B cell (primary cell): ENCODE measurements at regions not wholly inside any gene's neighbourhood (a gene's known extent, or its start where the extent isn't known, plus 50 kb on each side); places are given as distances from the start of the nearest gene placed in this dataset.
A peak's percentile ranks its signal among the peaks of the same experiment; 100 is the strongest.

ENCODE experiments used
- ATAC-seq: fragments of 200-7000 bp; cut with Tn5 transposase; one replicate; pipeline ENCODE4 v1.10.0; 2021; ENCODE audit warnings: low read depth, mild to moderate bottlenecking, moderate number of reproducible peaks, moderate library complexity
- CTCF ChIA-PET: fragments of 350-600 bp; sonication (Branson Sonifier 250); formaldehyde crosslinking; loops from one replicate; lab custom pipeline; 2021; ENCODE audit warnings: antibody characterized with exemption, inconsistent platforms; lab: Charles Lee
- POLR2A ChIA-PET: fragments of 350-600 bp; sonication (Branson Sonifier 250); formaldehyde crosslinking; loops from one replicate; lab custom pipeline; 2021; ENCODE audit warnings: antibody characterized with exemption; lab: Charles Lee
- DNase-seq: peaks from one replicate; pipeline ENCODE4 v3.0.0; 2013
- H2AFZ ChIP-seq: 2 replicates; pipeline ENCODE4 v1.6.1; 2012; ENCODE audit warnings: mild to moderate bottlenecking, low read depth, low read length; ENCODE audit not compliant: insufficient read depth, poor library complexity, severe bottlenecking
- H3K27ac ChIP-seq, 2 donors: 1 replicate in 1 of 2; 2 replicates in 1 of 2; pipeline ENCODE4 v1.5.1; 2012 to 2013; ENCODE audit warnings: low read length in 2 of 2, mild to moderate bottlenecking in 2 of 2, moderate library complexity in 1 of 2
- H3K27me3 ChIP-seq, 4 experiments: fragments of 200-600 bp in 1 of 4; sonication (generic) in 1 of 4; replicated peaks in 1 of 4; 1 replicate in 2 of 4; 2 replicates in 2 of 4; pipeline versions ENCODE4 v1.6.1 to v1.7.0; 2013 to 2016; ENCODE audit warnings: low read length in 3 of 4, mild to moderate bottlenecking in 2 of 4, mixed read lengths in 1 of 4, moderate library complexity in 1 of 4; ENCODE audit not compliant: insufficient read depth in 4 of 4, control insufficient read depth in 3 of 4; ENCODE audit errors: control extremely low read depth in 1 of 4
- H3K36me3 ChIP-seq, 2 experiments: replicated peaks in 1 of 2; 1 replicate in 1 of 2; 2 replicates in 1 of 2; pipeline versions ENCODE4 v1.6.1 to v1.7.1; 2013; ENCODE audit warnings: low read length in 1 of 2; ENCODE audit not compliant: insufficient read depth in 2 of 2, control insufficient read depth in 1 of 2; ENCODE audit errors: control extremely low read depth in 1 of 2, extremely low read depth in 1 of 2
- H3K4me1 ChIP-seq, 2 donors: fragments of 200-600 bp in 1 of 2; sonication (generic) in 1 of 2; 1 replicate in 1 of 2; 2 replicates in 1 of 2; pipeline versions ENCODE4 v1.5.1 to v1.6.1; 2013 to 2017; ENCODE audit warnings: low read length in 2 of 2; ENCODE audit not compliant: control insufficient read depth in 2 of 2, insufficient read depth in 2 of 2
- H3K4me2 ChIP-seq: replicated peaks from 2 replicates; pipeline ENCODE3; 2012; ENCODE audit warnings: mild to moderate bottlenecking, low read depth, low read length; ENCODE audit not compliant: poor library complexity, severe bottlenecking
- H3K4me3 ChIP-seq, 5 experiments: fragments of 200-600 bp in 1 of 5; sonication (generic) in 1 of 5; 1 replicate in 3 of 5; 2 replicates in 2 of 5; pipeline versions ENCODE4 v1.5.1 to v1.7.0; 2011 to 2016; ENCODE audit warnings: low read length in 4 of 5, mild to moderate bottlenecking in 4 of 5, low read depth in 2 of 5, control low read depth in 1 of 5, moderate library complexity in 1 of 5; ENCODE audit not compliant: insufficient read depth in 1 of 5; ENCODE audit errors: control extremely low read depth in 1 of 5, extremely low read depth in 1 of 5
- H3K79me2 ChIP-seq: fragments of 200-600 bp; sonication (generic); one replicate; pipeline ENCODE4 v1.6.0; 2016; ENCODE audit warnings: low read length; ENCODE audit not compliant: control insufficient read depth, insufficient read depth
- H3K9ac ChIP-seq: fragments of 200-600 bp; sonication (generic); 2 replicates; pipeline ENCODE4 v1.6.1; 2017; ENCODE audit warnings: mild to moderate bottlenecking, low read length, moderate library complexity
- H3K9me3 ChIP-seq, 3 donors: one replicate each; pipeline versions ENCODE4 v1.6.1 to v1.7.1; 2013; ENCODE audit warnings: low read length in 2 of 3; ENCODE audit not compliant: control insufficient read depth in 2 of 3, insufficient read depth in 1 of 3; ENCODE audit errors: control extremely low read depth in 1 of 3
- H4K20me1 ChIP-seq: 2 replicates; pipeline ENCODE4 v1.6.0; 2012; ENCODE audit warnings: mild to moderate bottlenecking, low read length; ENCODE audit not compliant: insufficient read depth, control insufficient read depth, poor library complexity, severe bottlenecking
- H3K27ac Mint-ChIP-seq: one replicate; pipeline ENCODE4 v1.8.0; 2021; ENCODE audit warnings: mixed read lengths
- H3K27me3 Mint-ChIP-seq: one replicate; pipeline ENCODE4 v1.8.0; 2021; ENCODE audit warnings: mixed read lengths
- H3K4me1 Mint-ChIP-seq: one replicate; pipeline ENCODE4 v1.8.0; 2021; ENCODE audit warnings: mixed read lengths
- H3K4me3 Mint-ChIP-seq: one replicate; pipeline ENCODE4 v1.8.0; 2021; ENCODE audit warnings: mixed read lengths
- H3K9me3 Mint-ChIP-seq: one replicate; pipeline ENCODE4 v1.8.0; 2022; ENCODE audit warnings: mixed read lengths; ENCODE audit not compliant: insufficient read depth
- EZH2 ChIP-seq: IDR thresholded peaks from 2 replicates; pipeline ENCODE4 v1.6.1; 2012; ENCODE audit warnings: borderline replicate concordance, low read depth, mild to moderate bottlenecking, moderate library complexity, low read length; ENCODE audit not compliant: insufficient read depth, poor library complexity, severe bottlenecking
- WGBS: methylation state at CpG from one replicate; pipeline ENCODE4 v1.1.5; 2013; ENCODE audit warnings: missing lambda C conversion rate; ENCODE audit not compliant: insufficient coverage; 5-methylcytosine and 5-hydroxymethylcytosine counted together
- intact Hi-C: fragments of 100-400 bp; cut with micrococcal nuclease; formaldehyde crosslinking; loops from one replicate; pipeline ENCODE4 v1.10.0; 2022
- TF ChIP-seq, protein P1 (sequence below): fragments of 200-600 bp; IDR thresholded peaks from one replicate; pipeline ENCODE4 v1.8.0; 2022; ENCODE audit warnings: antibody characterized with exemption, mild to moderate bottlenecking

DNA sequence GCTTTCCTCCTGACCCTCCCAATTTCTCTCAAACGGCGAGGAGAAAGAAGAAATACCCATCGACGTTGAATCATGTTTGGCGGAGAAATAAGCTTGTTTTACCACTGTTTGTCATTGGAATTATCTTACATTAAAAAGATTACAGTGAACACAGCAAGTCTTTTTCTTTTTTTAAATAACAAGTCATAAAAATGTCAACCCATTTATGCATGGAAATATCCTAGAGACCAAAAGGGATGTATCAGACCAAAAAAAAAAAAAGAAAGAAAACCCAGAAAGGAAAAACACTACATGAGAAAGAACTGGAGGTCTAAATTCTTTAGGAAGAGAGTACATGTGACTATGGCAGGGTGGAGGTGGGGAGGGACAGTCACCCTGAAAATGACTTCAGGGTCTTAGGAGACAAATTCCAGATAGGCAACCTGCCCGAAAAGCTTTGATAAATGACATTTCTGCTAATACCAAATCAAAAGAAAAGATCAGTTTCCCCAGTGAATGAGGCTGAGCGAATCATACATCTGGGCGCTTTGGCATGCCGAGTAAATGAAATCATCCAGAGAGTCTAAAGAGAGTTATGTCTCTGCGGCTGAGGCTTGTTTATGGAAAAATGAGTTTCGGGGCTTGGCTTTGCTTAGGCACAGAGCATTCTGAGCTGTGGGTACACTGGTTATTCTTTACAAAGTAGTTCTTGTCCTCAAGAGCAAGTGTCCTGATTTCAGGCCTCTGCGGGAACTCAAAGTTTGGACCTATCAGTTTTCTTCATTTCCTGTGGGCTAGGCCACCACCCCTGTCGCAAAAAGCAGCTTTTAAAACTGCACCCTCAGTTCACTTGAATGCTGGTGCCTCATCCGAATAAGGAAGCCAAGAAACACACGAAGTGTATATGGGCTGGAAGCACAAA is 110.1 kb upstream of the TGFBR2 start:
- no peaks in the 10 kb centered on the region for H3K27me3 Mint-ChIP-seq
- H3K4me1 Mint-ChIP-seq = peaks cover 51% of the 10 kb centered on the region
- H3K79me2 ChIP-seq = no peaks in the 10 kb centered on the region
- DNase-seq (no peak), ATAC-seq (no peak)
- H2AFZ ChIP-seq = no peak overlapping the region
- TF ChIP-seq, protein P1, sequence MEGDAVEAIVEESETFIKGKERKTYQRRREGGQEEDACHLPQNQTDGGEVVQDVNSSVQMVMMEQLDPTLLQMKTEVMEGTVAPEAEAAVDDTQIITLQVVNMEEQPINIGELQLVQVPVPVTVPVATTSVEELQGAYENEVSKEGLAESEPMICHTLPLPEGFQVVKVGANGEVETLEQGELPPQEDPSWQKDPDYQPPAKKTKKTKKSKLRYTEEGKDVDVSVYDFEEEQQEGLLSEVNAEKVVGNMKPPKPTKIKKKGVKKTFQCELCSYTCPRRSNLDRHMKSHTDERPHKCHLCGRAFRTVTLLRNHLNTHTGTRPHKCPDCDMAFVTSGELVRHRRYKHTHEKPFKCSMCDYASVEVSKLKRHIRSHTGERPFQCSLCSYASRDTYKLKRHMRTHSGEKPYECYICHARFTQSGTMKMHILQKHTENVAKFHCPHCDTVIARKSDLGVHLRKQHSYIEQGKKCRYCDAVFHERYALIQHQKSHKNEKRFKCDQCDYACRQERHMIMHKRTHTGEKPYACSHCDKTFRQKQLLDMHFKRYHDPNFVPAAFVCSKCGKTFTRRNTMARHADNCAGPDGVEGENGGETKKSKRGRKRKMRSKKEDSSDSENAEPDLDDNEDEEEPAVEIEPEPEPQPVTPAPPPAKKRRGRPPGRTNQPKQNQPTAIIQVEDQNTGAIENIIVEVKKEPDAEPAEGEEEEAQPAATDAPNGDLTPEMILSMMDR = no peak
- no peak for TF ChIP-seq EZH2
- peaks cover 29 to 32% of the 10 kb centered on the region in 2 donors for H3K4me1 ChIP-seq
- WGBS = 85% methylated on average over 10 of the region's 15 CpGs
- H4K20me1 ChIP-seq = no peaks in the 10 kb centered on the region
- peak overlapping the region; percentile 63 for H3K4me3 Mint-ChIP-seq
- H3K27ac Mint-ChIP-seq = peak overlapping the region; percentile 83
- intact Hi-C loops = no loop called here
- H3K4me2 ChIP-seq = no peak overlapping the region
- no peak overlapping the region for H3K9ac ChIP-seq
- no peaks in the 10 kb centered on the region for H3K9me3 ChIP-seq
- ChIA-PET POLR2A (interaction anchor here (0.7 kb wide), 1 partner anchor 160 kb away, joined by 4 read pairs; no protein-coding TSS in a partner anchor), CTCF (interaction anchor here (1.3 kb wide), 1 partner anchor 21 kb away, joined by 4 read pairs; no protein-coding TSS in a partner anchor)
- H3K9me3 Mint-ChIP-seq = no peaks in the 10 kb centered on the region
- no peak overlapping the region for H3K4me3 ChIP-seq
- H3K27ac ChIP-seq = peak overlapping the region in 1 of 2 donors; percentile 81
- H3K27me3 ChIP-seq = no peaks in the 10 kb centered on the region
- no peaks in the 10 kb centered on the region for H3K36me3 ChIP-seq

DNA sequence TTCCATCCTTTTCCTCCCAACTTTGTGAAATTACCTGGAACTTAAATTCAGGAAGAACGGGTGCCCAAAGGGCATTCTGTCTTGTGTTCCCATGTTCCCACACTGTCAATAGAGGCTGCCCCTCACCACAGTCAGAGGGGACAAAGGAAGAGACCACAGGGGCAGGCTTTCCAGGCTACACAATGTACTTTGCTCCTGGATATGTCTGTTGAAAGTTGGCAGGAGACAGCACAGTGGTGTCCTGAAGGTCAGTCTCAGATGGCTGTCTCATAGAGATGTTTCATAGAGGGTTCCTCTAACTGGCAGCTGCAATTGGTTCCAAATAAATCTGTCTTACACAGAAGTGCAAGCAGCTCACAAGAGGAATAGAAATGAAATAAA is 107.8 kb upstream of the TGFBR2 start:
- intact Hi-C loops = no loop called here
- CTCF ChIA-PET = interaction anchor here (0.6 kb wide), 1 partner anchor 124 kb away, joined by 3 read pairs; no protein-coding TSS in a partner anchor

More for the DNA sequence above, 107.8 kb upstream of the TGFBR2 start:
- Histone ChIP-seq H3K36me3 (no peaks in the 10 kb centered on the region), H3K27me3 (no peaks in the 10 kb centered on the region), H3K9ac (no peak overlapping the region), H4K20me1 (no peaks in the 10 kb centered on the region), H3K4me3 (no peak overlapping the region), H3K4me1 (peaks cover 51 to 55% of the 10 kb centered on the region in 2 donors), H3K27ac (no peak overlapping the region), H3K9me3 (no peaks in the 10 kb centered on the region), H2AFZ (no peak overlapping the region), H3K79me2 (no peaks in the 10 kb centered on the region), H3K4me2 (no peak overlapping the region)
- Mint-ChIP-seq H3K27me3 (no peaks in the 10 kb centered on the region), H3K27ac (peak overlapping the region; percentile 72), H3K4me1 (peaks cover 71% of the 10 kb centered on the region), H3K4me3 (no peak overlapping the region), H3K9me3 (no peaks in the 10 kb centered on the region)
- DNase-seq = no peak
- TF ChIP-seq, protein P1 = no peak
- TF ChIP-seq EZH2 = no peak
- no peak for ATAC-seq
- WGBS = 100% methylated on average over 1 of the region's 1 CpG
- POLR2A ChIA-PET = no interaction called here
